ENCODE measurements at regions not wholly inside any gene's neighbourhood (a gene's known extent, or its start where the extent isn't known, plus 50 kb on each side); places are given as distances from the start of the nearest gene placed in this dataset.
"Not testable (repeated sequence)": the region's sequence is repeated elsewhere in the genome, so short reads cannot be mapped to it uniquely, and the experiment has no call there.

- DNase-seq (ENCODE audit: low spot score): no peak
Measured at GRCh38 chr17:5864741-5865657, 205.2 kb upstream of the WSCD1 start.

- DNase-seq (ENCODE audit: low spot score): no peak
Measured at GRCh38 chr17:5866978-5867377, 203.2 kb upstream of the WSCD1 start.

- DNase-seq (ENCODE audit: low spot score): no peak
Measured at GRCh38 chr17:5869041-5869745, 201.0 kb upstream of the WSCD1 start.

GRCh38 chr17:5870231-5870953 is 199.8 kb upstream of the WSCD1 start:
- no peak for DNase-seq (ENCODE audit: low spot score)

GRCh38 chr17:5871666-5872065 is 198.5 kb upstream of the WSCD1 start:
- no peak for DNase-seq (ENCODE audit: low spot score)

- DNase-seq (ENCODE audit: low spot score): no peak
Measured at GRCh38 chr17:5872831-5873230, 197.3 kb upstream of the WSCD1 start.

GRCh38 chr17:5873781-5874180 is 196.4 kb upstream of the WSCD1 start:
- no peak for DNase-seq (ENCODE audit: low spot score)

GRCh38 chr17:5874486-5874885 is 195.7 kb upstream of the WSCD1 start:
- no peak for DNase-seq (ENCODE audit: low spot score)

- no peak for DNase-seq (ENCODE audit: low spot score)
Measured at GRCh38 chr17:5877366-5877765, 192.8 kb upstream of the WSCD1 start.

- DNase-seq (ENCODE audit: low spot score): no peak
Measured at GRCh38 chr17:5877948-5878347, 192.2 kb upstream of the WSCD1 start.

- DNase-seq (ENCODE audit: low spot score): no peak
Measured at GRCh38 chr17:5881849-5882248, 188.3 kb upstream of the WSCD1 start.

GRCh38 chr17:5883775-5884665 is 186.2 kb upstream of the WSCD1 start:
- DNase-seq (ENCODE audit: low spot score): no peak

GRCh38 chr17:5885336-5885735 is 184.8 kb upstream of the WSCD1 start:
- DNase-seq (ENCODE audit: low spot score): no peak

GRCh38 chr17:5888811-5889210 is 181.4 kb upstream of the WSCD1 start:
- DNase-seq (ENCODE audit: low spot score): no peak

- DNase-seq (ENCODE audit: low spot score): no peak
Measured at GRCh38 chr17:5892921-5893675, 177.1 kb upstream of the WSCD1 start.

GRCh38 chr17:5893741-5894140 is 176.4 kb upstream of the WSCD1 start:
- no peak for DNase-seq (ENCODE audit: low spot score)

GRCh38 chr17:5895276-5895675 is 174.9 kb upstream of the WSCD1 start:
- DNase-seq (ENCODE audit: low spot score): no peak

GRCh38 chr17:5896215-5896614 is 174.0 kb upstream of the WSCD1 start:
- no peak for DNase-seq (ENCODE audit: low spot score)

GRCh38 chr17:5897275-5897911 is 172.8 kb upstream of the WSCD1 start:
- DNase-seq (ENCODE audit: low spot score): no peak

GRCh38 chr17:5897981-5898380 is 172.2 kb upstream of the WSCD1 start:
- DNase-seq (ENCODE audit: low spot score): not testable (repeated sequence)
